DMS153 treated with DMSO at 0.1 percent for 48 hours (cell line): ENCODE measurements at regions not wholly inside any gene's neighbourhood (a gene's known extent, or its start where the extent isn't known, plus 50 kb on each side); places are given as distances from the start of the nearest gene placed in this dataset.
"Not testable (repeated sequence)": the region's sequence is repeated elsewhere in the genome, so short reads cannot be mapped to it uniquely, and the experiment has no call there.

Experiments used
- DNase-seq: peaks from one replicate; lab custom pipeline; 2025; ENCODE audit not compliant: unreplicated experiment; lab: John Stamatoyannopoulos, UW

DNA sequence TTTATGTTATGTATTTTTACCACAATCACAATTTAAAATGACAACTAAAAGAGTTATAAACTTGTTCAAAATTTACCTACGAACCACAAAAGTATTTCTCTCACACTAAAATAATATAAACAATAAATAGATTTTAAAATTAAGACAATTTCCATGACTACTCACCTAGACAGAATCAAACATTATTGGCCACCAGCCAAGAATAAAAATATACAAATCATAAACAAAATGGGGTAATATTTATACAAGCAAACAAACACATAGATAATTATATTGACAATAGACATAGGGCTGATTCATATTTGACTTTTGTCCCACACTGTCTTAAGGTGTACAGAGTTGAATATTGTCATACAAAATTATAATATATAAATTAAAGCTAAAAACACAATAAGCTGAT is 119.6 kb upstream of the ZNF92 start:
- DNase-seq: no peak

DNA sequence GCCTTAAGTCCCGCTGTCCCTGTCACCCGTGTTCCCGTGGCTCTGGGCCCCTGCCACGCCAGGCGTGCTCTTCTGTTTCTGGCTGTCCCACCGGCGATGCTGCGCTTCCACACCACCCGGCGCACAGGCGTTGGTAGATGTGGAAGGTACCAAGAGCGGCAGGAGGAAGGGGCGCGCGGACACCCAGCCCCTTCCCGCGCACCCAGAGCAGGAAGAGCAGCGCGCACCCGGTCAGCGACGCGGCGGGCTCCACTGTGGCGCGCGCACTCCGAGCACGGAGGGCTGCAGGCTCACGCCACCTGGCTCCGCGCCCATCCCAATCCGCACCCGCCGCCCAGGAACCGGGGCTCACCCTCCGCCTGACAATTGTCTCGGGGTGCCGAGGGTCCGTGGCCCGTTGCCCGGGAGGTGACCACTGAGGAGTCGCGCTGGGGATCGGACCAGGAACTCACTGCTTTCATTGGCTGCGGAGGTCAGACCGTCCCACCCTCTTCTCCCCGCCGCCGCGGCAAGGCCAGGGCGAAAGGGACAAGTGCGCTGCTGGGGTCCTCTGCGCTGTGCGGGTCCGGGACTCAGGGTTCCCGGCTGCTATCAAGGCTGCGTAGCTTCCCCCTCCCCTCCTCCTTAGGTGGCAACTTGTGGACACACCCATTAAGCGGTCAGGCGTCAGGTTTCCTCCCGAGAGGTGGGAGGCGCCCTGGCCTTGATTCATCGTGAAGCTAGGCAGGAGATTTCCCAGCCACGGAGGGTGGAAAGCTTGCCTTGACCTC is 121.6 kb upstream of the ZNF92 start:
- DNase-seq: peak; percentile 41

GRCh38 chr7:65250697-65251395 is 122.8 kb upstream of the ZNF92 start:
- no peak for DNase-seq

- no peak for DNase-seq
Measured at GRCh38 chr7:65250216-65250615, 123.4 kb upstream of the ZNF92 start.

GRCh38 chr7:65247491-65247890 is 126.2 kb upstream of the ZNF92 start:
- DNase-seq: no peak

DNA sequence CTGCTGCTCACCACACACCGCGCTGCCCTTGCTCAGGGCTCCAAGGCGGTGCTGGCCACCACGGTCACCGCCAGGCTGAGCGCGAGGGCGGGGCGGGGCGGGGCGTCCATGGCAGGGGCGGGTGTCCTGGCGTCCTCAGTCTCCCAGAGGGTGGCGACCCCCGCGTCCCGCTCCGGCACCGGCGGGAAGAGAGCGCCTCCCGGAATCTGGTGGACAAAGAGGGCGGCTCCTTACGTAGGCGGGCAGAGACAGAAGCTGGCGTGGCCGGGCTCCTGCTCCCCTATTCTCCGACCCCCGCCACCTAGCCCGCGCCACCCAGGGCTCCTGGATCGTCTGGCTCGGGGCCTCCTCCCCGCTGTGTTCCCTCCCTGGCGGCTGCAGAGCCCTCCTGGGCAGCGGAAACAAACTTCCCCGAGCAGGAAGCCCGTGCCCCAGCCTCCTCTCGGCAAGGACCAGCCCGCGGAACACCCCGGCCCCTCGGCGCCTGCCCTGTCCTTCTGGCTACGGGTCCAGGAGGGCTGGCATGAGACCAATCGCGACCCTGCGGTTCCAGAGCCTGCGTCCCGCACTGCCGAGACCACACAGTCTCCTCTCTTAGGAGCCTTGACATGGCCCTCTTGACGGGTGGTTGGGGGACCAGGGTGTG is 133.8 kb upstream of the ZNF92 start:
- DNase-seq: no peak

- no peak for DNase-seq
Measured at GRCh38 chr7:65239324-65239706, 134.3 kb upstream of the ZNF92 start.

DNA sequence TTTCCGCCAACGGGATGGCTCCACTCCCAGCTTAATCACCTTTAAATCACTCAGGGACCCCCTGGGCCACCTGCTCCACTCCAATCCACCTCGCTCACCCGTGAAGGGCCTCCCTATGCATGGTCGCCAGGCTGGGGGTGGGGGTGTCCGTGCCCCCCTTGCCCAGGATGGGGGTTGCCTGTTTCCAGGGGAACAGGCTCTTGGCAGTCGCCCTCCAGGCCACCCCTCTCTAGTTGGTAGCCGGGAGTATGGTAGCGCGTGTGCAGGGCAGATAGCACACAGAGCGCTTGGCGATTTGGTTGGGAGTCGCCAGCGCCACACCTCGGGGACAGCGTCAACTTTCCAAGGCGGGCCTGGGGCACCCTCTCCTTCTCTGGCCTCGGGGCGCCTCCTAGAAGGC is 134.9 kb upstream of the ZNF92 start:
- no peak for DNase-seq

- no peak for DNase-seq
Measured at GRCh38 chr7:65235586-65235985, 138.1 kb upstream of the ZNF92 start.

- DNase-seq: no peak
Measured at GRCh38 chr7:65233409-65234034, 140.1 kb upstream of the ZNF92 start.

DNA sequence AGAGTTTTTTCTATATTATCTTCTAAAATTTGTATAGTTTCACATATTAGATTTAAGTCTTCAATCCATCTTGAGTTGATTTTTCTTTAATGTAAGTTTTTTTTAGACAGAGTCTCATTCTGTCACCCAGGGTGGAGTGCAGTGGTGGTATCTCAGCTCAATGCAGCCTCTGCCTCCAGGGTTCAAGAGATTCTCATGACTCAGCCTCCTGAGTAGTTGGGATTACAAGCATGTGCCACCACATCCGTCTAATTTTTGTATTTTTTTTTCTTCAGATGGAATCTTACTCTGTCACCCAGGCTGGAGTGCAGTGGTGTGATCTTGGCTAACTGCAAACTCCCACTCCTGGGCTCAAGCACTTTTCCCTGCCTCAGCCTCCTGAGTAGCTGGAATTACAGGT is 143.4 kb upstream of the ZNF92 start:
- DNase-seq: no peak

- DNase-seq: no peak
Measured at GRCh38 chr7:65225422-65226006, 148.1 kb upstream of the ZNF92 start.

- no peak for DNase-seq
Measured at GRCh38 chr7:65222655-65223054, 151.0 kb upstream of the ZNF92 start.

DNA sequence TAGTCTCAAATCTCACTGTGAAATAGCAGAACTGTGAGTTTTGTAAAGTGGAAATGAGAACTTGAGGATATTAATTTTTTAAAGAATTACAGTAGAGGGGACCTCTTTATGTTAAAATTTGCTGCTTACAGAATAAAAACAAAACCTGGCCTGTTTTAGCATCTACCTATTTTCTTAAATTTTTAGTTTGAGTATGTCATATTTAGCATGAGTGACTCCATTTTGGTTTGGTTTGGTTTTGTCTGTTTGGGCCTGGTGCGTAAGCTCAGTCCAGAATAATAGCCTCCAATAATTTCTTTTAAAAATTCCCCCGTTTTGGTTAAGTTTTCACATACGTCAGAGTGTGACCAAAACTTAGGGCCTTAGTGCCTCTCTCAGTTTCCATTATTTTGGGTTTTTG is 152.0 kb upstream of the ZNF92 start:
- no peak for DNase-seq

DNA sequence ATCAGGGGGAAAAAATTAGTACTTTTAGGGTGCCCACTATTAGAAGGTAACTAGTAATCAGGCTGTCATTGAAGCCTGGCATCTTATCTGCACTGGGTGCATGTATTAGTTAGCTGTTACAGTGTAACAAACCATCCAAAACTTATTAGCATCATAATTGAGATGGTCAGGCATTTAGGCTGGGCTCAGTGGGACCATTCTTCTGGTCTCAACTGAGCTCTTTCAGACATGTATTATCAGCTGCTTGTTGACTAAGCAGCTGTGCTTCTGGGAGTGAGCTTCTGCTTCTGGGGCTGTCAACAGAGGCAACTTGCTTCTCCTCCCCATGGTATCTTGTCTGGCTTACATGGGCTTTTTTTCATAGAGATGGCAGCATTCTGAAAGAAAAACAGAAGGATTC is 154.0 kb upstream of the ZNF92 start:
- no peak for DNase-seq

DNA sequence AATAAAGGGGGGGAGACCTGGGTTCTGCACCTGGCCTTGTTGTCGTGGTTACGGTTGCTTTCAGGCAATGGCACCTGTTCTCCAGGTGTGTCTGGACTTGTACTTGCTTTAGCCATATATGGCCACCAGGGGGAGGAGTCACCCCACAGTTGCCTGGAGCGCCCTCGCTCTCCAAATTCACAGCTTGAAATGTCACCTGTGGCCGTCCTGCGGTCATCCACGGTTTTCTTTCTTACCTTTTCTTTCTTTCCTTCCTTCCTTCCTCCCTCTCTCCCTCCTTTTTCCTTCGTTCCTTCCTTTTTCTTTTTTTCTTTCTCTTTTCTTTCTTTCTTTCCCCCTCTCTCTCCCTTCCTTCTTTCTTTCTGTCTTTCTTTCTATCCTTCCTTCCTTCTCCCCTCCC is 157.2 kb upstream of the ZNF92 start:
- peak; percentile 74 for DNase-seq

- peak; percentile 7 for DNase-seq
Measured at GRCh38 chr7:65213260-65213659, 160.4 kb upstream of the ZNF92 start.

GRCh38 chr7:65199221-65199620 is 174.4 kb upstream of the ZNF92 start:
- DNase-seq: not testable (repeated sequence)

- DNase-seq: not testable (repeated sequence)
Measured at GRCh38 chr7:65193334-65194058, 180.2 kb upstream of the ZNF92 start.

GRCh38 chr7:65177041-65177440 is 170.6 kb upstream of the ERV3-1 start:
- DNase-seq: not testable (repeated sequence)

- not testable (repeated sequence) for DNase-seq
Measured at GRCh38 chr7:65150105-65150504, 143.6 kb upstream of the ERV3-1 start.
